Kidney (tissue), 13 donors: ENCODE measurements at regions not wholly inside any gene's neighbourhood (a gene's known extent, or its start where the extent isn't known, plus 50 kb on each side); places are given as distances from the start of the nearest gene placed in this dataset.

ENCODE experiments used
- DNase-seq, 5 donors: peaks; one replicate each; pipeline ENCODE4 v3.0.0-alpha.2; 2013 to 2020
- FAIRE-seq: peaks from 2 replicates; lab custom pipeline; 2012; peaks lifted over from hg19 to GRCh38; lab: Jason Lieb, UNC
- H3K27ac ChIP-seq, 2 donors: one replicate each; pipeline ENCODE4 v1.7.0; 2013; ENCODE audit warnings: low read depth in 2 of 2, low read length in 2 of 2, inconsistent platforms in 1 of 2
- H3K27me3 ChIP-seq: one replicate; pipeline ENCODE4 v1.7.1; 2013; ENCODE audit warnings: low read length, inconsistent platforms; ENCODE audit not compliant: control insufficient read depth, insufficient read depth
- H3K36me3 ChIP-seq, 3 donors: one replicate each; pipeline versions ENCODE4 v1.7.0 to v1.7.1; 2013; ENCODE audit warnings: low read length in 3 of 3, control low read depth in 1 of 3, inconsistent platforms in 1 of 3; ENCODE audit not compliant: insufficient read depth in 3 of 3, control insufficient read depth in 2 of 3
- H3K4me1 ChIP-seq, 3 donors: one replicate each; pipeline versions ENCODE4 v1.7.0 to v1.7.1; 2013; ENCODE audit warnings: low read length in 3 of 3, inconsistent platforms in 1 of 3, low read depth in 1 of 3; ENCODE audit not compliant: control insufficient read depth in 2 of 3, insufficient read depth in 2 of 3
- H3K4me3 ChIP-seq, 3 donors: one replicate each; pipeline versions ENCODE4 v1.7.0 to v1.8.1; 2013; ENCODE audit warnings: low read length in 3 of 3, control low read depth in 1 of 3, inconsistent platforms in 1 of 3
- H3K9ac ChIP-seq, 3 donors: one replicate each; pipeline versions ENCODE4 v1.7.0 to v1.7.1; 2013; ENCODE audit warnings: low read length in 3 of 3, control low read depth in 1 of 3, inconsistent platforms in 1 of 3
- H3K9me3 ChIP-seq, 3 donors: one replicate each; pipeline versions ENCODE4 v1.7.0 to v1.7.1; 2013; ENCODE audit warnings: low read length in 3 of 3, control low read depth in 1 of 3, inconsistent platforms in 1 of 3; ENCODE audit not compliant: control insufficient read depth in 2 of 3, insufficient read depth in 1 of 3
- CTCF ChIP-seq: IDR thresholded peaks from 3 replicates; pipeline ENCODE4 v1.5.1; 2012; ENCODE audit warnings: mild to moderate bottlenecking, moderate library complexity, borderline replicate concordance; ENCODE audit not compliant: insufficient read depth; ENCODE audit errors: extremely low read depth
- intact Hi-C: fragments of 100-400 bp; cut with DNase I; formaldehyde crosslinking; loops from one replicate; pipeline ENCODE4 v1.11.1; 2022
- donor health status: control.
- donor health status: control.
- donor health status: control.
- donor health status: control.
- donor health status: control.
- donor health status: DM: yes; HTN: yes; CAD: no.
- donor health status: Normal renal cell carcinoma (clear cell type).

- Histone ChIP-seq H3K36me3 (no peaks in the 10 kb centered on the region), H3K9me3 (peaks cover 0 to 4% (median 0%) of the 10 kb centered on the region in 3 donors), H3K27ac (no peak overlapping the region), H3K4me1 (no peaks in the 10 kb centered on the region), H3K4me3 (no peak overlapping the region), H3K27me3 (no peaks in the 10 kb centered on the region), H3K9ac (no peak overlapping the region)
- FAIRE-seq (no peak), DNase-seq (no peak)
- intact Hi-C loops: no loop called here
- no peak for TF ChIP-seq CTCF
These were observed 224.5 kb upstream of the PSMD7 start for GRCh38 chr16:74071996-74072535.

- Histone ChIP-seq H3K9ac (no peak overlapping the region), H3K27ac (no peak overlapping the region), H3K9me3 (peaks cover 0 to 3% (median 0%) of the 10 kb centered on the region in 3 donors), H3K4me3 (no peak overlapping the region), H3K27me3 (no peaks in the 10 kb centered on the region), H3K36me3 (no peaks in the 10 kb centered on the region), H3K4me1 (no peaks in the 10 kb centered on the region)
- no peak for TF ChIP-seq CTCF
- no peak for DNase-seq
- FAIRE-seq: no peak
- intact Hi-C loops: no loop called here
These were observed 226.4 kb upstream of the PSMD7 start for GRCh38 chr16:74070237-74070636.

- TF ChIP-seq CTCF: no peak
- DNase-seq (peak in 1 of 5 donors; percentile 35), FAIRE-seq (no peak)
- Histone ChIP-seq H3K36me3 (no peaks in the 10 kb centered on the region), H3K27ac (no peak overlapping the region), H3K27me3 (no peaks in the 10 kb centered on the region), H3K4me3 (no peak overlapping the region), H3K9me3 (peaks cover 0 to 10% (median 0%) of the 10 kb centered on the region in 3 donors), H3K9ac (no peak overlapping the region), H3K4me1 (no peaks in the 10 kb centered on the region)
- intact Hi-C loops: no loop called here
These were observed 232.4 kb upstream of the PSMD7 start for GRCh38 chr16:74064120-74064735.
